ENCODE measurements at regions not wholly inside any gene's neighbourhood (a gene's known extent, or its start where the extent isn't known, plus 50 kb on each side); places are given as distances from the start of the nearest gene placed in this dataset.

- DNase-seq (ENCODE audit: low read depth) = no peak
- TF ChIP-seq, protein P1, sequence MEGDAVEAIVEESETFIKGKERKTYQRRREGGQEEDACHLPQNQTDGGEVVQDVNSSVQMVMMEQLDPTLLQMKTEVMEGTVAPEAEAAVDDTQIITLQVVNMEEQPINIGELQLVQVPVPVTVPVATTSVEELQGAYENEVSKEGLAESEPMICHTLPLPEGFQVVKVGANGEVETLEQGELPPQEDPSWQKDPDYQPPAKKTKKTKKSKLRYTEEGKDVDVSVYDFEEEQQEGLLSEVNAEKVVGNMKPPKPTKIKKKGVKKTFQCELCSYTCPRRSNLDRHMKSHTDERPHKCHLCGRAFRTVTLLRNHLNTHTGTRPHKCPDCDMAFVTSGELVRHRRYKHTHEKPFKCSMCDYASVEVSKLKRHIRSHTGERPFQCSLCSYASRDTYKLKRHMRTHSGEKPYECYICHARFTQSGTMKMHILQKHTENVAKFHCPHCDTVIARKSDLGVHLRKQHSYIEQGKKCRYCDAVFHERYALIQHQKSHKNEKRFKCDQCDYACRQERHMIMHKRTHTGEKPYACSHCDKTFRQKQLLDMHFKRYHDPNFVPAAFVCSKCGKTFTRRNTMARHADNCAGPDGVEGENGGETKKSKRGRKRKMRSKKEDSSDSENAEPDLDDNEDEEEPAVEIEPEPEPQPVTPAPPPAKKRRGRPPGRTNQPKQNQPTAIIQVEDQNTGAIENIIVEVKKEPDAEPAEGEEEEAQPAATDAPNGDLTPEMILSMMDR (conservative IDR thresholded peaks at IDR 0.05; ENCODE audit: control insufficient read depth, insufficient read depth, low read depth, low read length) = no peak
- H3K4me3 ChIP-seq (ENCODE audit: control insufficient read depth, low read depth, low read length) = no peak overlapping the region
Observed at GRCh38 chrX:43025806-43026315, 247.9 kb upstream of the PPP1R2C start.

DNA sequence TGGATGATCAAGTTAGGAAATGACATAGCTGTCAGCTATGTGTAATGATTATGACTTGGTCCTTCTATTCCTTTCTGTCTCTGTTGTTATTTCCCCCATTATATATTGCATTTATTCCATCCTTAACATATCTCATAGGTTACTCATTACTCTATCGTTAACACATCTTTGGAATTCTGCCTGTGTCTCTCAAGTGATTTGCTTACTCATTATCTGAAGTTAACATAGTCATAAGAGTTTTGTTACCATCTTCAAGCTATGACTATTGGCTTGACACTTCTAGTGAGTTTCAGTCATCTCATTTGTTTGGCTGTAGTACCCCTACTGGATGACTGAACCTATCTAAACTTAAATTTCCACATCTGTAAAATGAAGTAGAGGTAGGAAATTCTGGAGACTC lies 286.1 kb upstream of the PPP1R2C start:
- no peak for DNase-seq (ENCODE audit: low read depth)
- H3K4me3 ChIP-seq (ENCODE audit: control insufficient read depth, low read depth, low read length) = no peak overlapping the region
- TF ChIP-seq, protein P1 (conservative IDR thresholded peaks at IDR 0.05; ENCODE audit: control insufficient read depth, insufficient read depth, low read depth, low read length) = no peak

GRCh38 chrX:43065978-43066377 lies 288.0 kb upstream of the PPP1R2C start:
- no peak for DNase-seq (ENCODE audit: low read depth)
- H3K4me3 ChIP-seq (ENCODE audit: control insufficient read depth, low read depth, low read length) = no peak overlapping the region
- TF ChIP-seq, protein P1 (conservative IDR thresholded peaks at IDR 0.05; ENCODE audit: control insufficient read depth, insufficient read depth, low read depth, low read length) = no peak

- TF ChIP-seq, protein P1 (conservative IDR thresholded peaks at IDR 0.05; ENCODE audit: control insufficient read depth, insufficient read depth, low read depth, low read length) = no peak
- H3K4me3 ChIP-seq (ENCODE audit: control insufficient read depth, low read depth, low read length) = no peak overlapping the region
- no peak for DNase-seq (ENCODE audit: low read depth)
Observed at GRCh38 chrX:43068639-43069038, 290.7 kb upstream of the PPP1R2C start.

DNA sequence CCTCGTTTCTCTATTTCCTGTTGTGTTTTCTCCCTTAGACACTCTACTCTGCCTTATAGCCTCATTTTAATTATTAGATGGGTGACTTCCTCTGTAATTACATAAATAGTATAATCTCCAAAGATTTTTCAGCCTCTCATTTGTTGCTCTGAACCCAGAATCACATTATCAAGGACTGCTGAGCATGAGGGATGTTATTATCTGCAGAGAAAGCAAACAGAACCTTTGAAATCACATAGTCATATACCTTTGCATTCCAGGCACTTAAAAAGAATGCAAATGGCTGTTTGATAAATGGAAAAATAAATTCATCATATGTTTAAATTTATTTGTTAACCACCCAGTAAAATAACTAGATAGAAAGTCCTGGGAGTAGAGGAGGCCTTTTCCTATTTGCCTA lies 305.1 kb upstream of the PPP1R2C start:
- H3K4me3 ChIP-seq (ENCODE audit: control insufficient read depth, low read depth, low read length) = no peak overlapping the region
- no peak for DNase-seq (ENCODE audit: low read depth)
- TF ChIP-seq, protein P1 (conservative IDR thresholded peaks at IDR 0.05; ENCODE audit: control insufficient read depth, insufficient read depth, low read depth, low read length) = no peak

- TF ChIP-seq, protein P1 (conservative IDR thresholded peaks at IDR 0.05; ENCODE audit: control insufficient read depth, insufficient read depth, low read depth, low read length) = no peak
- DNase-seq (ENCODE audit: low read depth) = no peak
- no peak overlapping the region for H3K4me3 ChIP-seq (ENCODE audit: control insufficient read depth, low read depth, low read length)
Observed at GRCh38 chrX:43087830-43088229, 309.9 kb upstream of the PPP1R2C start.

DNA sequence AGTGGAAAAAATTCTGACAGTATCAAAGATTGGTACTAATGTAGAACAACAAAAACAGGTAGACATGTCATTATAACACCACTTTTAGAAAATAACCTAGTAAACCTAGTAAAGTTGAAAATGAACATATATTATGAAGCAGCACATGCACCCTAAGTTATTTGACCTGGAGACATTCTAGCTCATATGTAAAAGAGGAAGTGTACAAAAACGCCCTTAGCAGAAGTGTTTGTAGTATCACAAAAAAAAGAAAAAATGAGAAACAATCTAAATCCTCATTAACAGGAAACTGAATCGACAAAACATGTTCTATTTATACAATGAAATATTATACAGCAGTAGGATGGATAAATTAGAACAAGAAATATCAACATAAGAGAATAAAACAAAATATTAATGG lies 318.9 kb upstream of the PPP1R2C start:
- no peak overlapping the region for H3K4me3 ChIP-seq (ENCODE audit: control insufficient read depth, low read depth, low read length)
- TF ChIP-seq, protein P1 (conservative IDR thresholded peaks at IDR 0.05; ENCODE audit: control insufficient read depth, insufficient read depth, low read depth, low read length) = no peak
- no peak for DNase-seq (ENCODE audit: low read depth)
